ENCODE measurements at regions not wholly inside any gene's neighbourhood (a gene's known extent, or its start where the extent isn't known, plus 50 kb on each side); places are given as distances from the start of the nearest gene placed in this dataset.
A peak's percentile ranks its signal among the peaks of the same experiment; 100 is the strongest.
"Not testable (repeated sequence)": the region's sequence is repeated elsewhere in the genome, so short reads cannot be mapped to it uniquely, and the experiment has no call there.

DNA sequence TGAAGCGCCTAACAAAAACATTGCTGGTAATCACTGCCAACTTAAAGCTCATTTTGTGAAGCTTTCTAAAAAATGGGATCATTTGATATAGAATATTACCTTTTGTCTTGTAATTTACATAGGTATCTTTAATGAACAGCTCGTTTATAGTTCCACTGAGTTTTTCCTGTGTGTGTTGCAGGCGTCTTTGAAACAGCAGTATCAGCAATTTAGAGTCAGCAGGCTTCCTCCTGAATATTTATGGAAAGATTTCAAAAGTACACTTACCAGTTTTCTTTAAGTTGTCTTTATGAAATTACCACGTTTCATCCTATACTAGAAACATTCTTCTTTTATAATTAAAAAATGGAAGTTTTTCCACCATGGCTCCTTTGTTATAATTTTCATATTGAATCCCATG lies 140.3 kb upstream of the GRIN3A start:
- no peak for DNase-seq (ENCODE audit: low read depth, low spot score)

GRCh38 chr9:101877439-101877838 lies 139.0 kb upstream of the GRIN3A start:
- no peak for DNase-seq (ENCODE audit: low read depth, low spot score)

DNA sequence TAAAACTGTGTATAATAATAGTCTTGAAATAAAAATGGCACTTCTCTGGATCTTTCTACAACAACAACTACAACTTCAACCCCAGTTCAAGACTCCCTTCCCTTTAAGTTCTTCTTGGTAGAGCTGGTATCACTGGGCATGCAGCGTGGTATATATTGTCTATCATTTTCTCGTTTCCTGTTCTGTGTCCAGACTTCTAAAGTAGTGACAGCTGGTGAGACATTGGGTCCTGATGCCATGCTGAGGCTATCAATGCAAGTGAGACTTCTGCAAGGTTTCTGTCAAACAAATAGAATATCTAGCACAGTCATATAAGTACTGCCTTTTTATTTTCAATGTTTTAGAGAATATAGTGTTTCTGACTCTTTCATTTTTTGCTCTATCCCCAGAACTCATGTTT lies 123.0 kb upstream of the GRIN3A start:
- no peak for DNase-seq (ENCODE audit: low read depth, low spot score)

DNA sequence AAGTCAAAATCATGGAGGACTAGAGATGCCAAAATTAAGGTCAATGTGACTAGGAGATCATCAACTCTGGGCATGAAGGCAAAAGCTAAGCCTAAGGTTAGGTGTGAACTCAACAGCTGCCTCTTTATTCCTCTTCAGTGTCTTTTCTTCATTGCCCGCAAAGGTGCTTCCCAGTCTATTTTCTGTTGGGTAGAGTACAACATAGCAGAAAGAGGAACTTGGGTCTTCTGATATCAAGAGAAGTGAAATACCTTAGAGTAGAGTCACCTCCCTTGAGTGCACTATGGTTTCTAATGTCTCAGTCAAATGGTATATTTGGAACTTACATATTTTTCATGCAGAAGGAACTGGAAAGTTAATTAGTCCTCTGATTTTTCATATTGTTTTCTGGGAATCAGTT lies 122.5 kb upstream of the GRIN3A start:
- no peak for DNase-seq (ENCODE audit: low read depth, low spot score)

DNA sequence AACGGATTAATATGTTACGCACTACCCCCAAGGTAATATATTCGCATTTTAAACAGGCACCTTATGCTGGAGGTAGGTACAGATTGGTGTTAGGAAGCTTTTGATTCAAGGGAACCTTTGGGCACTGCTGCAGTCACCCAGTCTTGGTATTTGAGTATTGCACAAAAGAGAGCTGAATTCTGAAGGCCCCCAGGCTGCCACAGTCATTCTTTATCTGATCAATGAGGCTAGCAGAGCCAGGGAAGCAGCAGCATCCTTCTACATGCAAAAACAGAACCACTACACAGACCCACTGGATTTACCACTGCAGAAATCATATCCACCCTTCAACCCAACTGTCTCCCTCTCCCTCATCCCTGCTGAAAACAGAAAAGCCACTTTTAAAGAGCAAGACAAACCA lies 121.2 kb upstream of the GRIN3A start:
- no peak for DNase-seq (ENCODE audit: low read depth, low spot score)

GRCh38 chr9:101858026-101858425 lies 119.6 kb upstream of the GRIN3A start:
- no peak for DNase-seq (ENCODE audit: low read depth, low spot score)

DNA sequence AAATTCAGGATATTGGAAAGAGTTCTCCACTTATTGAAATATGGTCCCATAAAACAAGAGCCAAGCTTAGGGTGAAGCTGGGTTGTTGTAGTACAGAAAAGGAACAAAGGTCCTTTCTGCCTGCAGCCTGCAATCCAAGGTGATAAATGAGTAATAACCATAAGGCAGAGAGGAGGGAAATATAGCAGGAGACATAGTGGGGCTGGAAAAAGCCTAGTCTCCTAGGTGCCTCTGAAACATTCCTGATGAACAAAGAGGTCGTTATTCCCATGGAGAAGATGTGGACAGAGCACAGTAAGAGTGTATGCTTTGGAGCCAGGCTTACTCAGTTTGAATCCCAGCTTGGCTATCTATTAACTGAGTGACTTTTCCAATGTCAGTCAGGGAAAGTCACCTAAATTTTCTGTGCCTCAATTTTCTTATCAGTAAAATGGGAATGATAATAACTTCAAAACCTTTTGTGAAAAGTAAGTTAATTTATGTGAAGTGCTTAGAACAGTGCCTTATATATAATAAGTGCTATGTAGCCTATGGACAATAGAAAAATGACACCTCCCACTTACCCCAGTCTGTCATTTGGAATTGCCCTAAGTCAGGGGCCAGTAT lies 110.8 kb upstream of the GRIN3A start:
- no peak for DNase-seq (ENCODE audit: low read depth, low spot score)

DNA sequence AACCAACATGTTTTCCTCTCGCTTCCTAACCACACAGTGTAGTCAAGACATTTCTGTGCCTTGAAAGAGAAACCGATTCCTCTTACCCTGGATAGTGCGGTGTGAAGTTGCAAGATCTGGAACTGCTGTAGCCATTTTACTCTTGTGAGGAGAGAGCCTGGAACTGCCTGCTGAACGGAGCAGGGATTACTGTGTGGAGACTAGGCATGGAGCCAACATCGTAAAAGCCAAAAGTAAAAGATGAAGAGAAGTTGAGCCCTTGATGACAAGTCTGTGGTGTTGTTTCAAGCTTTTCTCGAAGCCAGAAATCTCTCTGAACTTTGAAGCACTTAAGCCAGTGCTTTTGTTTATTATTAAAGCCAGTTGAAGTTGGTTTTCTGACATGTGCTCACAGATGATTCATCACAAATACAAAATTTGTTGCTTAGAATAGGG lies 110.1 kb upstream of the GRIN3A start:
- DNase-seq (ENCODE audit: low read depth, low spot score) = no peak

DNA sequence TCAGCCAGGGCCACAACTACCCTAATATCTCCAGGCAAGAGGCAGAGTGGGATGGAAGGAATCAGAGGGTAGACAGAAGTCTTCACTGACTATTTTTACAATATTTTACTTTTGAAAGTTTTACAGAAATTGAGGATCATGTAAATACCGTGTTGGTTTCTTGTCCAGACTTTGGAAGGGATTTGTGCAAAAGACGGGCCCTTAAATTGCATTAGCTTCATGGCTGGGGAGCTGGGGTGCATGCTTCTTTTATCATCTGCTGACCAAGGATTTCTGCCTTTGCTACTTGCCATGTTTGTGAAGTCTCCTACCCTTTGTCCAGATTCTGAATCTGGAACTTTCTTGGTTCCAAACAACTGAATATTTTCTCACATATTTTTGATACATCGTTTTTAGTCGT lies 107.7 kb upstream of the GRIN3A start:
- DNase-seq (ENCODE audit: low read depth, low spot score) = no peak

DNA sequence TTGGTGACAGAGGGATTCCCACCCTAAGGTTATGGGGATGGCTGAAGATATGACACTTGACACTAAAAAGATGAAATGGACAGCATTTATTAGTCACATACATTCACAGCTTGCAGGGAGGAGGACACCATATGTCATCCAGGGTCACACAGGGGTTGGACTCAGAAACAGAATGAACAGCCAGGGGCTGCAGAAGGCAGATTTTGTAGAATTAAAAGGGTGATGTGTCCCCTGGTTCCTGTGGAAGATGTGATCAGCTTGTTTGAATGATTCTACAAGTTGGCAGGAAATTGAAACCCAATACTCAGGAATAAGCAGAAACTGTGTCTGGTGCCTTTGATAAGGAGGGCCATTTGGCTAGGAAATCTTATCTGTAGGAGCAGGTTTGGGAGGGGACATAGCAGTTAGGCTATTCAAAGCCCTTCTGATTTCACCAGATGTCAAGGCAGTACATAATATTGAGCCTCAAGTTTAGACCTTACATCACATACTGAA lies 102.3 kb upstream of the GRIN3A start:
- no peak for DNase-seq (ENCODE audit: low read depth, low spot score)

DNA sequence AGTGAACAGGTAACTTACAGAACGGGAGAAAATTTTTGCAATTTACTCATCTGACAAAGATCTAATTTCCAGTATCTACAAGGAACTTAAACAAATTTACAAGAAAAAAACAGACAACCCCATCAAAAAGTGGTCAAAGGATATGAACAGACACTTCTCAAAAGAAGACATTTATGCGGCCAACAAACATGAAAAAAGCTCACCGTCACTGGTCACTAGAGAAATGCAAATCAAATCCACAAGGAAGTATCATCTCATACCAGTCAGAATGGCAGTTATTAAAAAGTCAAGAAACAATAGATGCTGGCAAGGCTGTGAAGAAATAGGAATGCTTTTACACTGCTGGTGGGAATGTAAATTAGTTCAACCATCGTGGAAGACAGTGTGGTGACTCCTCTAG lies 100.5 kb upstream of the GRIN3A start:
- not testable (repeated sequence) for DNase-seq (ENCODE audit: low read depth, low spot score)

DNA sequence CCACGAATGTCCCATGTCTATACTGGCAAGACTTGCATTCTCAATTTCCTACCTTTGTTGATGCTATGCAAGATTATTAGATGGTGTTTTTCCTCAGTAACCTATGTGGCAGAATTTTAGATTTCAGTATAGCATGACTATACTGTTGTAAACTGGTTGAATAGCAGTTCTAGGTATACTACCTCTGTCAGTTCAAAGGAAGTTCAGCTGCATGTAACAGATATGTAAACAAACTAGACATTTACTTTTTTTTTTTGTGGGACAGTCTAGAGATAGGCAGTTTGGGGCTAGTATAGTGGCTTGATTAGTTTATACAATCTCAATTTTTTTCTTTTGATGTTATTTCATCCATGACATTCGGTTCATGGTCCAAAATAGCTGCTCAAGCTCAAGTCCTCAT lies 97.6 kb upstream of the GRIN3A start:
- DNase-seq (ENCODE audit: low read depth, low spot score) = no peak

- DNase-seq (ENCODE audit: low read depth, low spot score) = no peak
Observed at GRCh38 chr9:101832486-101832885, 94.0 kb upstream of the GRIN3A start.

DNA sequence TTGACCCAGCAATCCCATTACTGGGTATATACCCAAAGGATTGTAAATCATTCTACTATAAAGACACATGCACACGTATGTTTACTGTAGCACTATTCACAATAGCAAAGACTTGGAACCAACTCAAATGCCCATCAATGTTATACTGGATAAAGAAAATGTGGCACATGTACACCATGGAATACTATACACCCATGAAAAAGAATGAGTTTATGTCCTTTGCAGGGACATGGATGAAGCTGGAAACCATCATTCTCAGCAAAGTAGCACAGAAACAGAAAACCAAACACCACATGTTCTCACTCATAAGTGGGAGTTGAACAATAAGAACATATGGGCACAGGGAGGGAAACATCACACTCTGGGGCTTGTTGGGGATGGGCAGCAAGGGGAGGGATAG lies 83.0 kb upstream of the GRIN3A start:
- DNase-seq (ENCODE audit: low read depth, low spot score) = not testable (repeated sequence)

GRCh38 chr9:101820983-101821382 lies 82.5 kb upstream of the GRIN3A start:
- not testable (repeated sequence) for DNase-seq (ENCODE audit: low read depth, low spot score)

DNA sequence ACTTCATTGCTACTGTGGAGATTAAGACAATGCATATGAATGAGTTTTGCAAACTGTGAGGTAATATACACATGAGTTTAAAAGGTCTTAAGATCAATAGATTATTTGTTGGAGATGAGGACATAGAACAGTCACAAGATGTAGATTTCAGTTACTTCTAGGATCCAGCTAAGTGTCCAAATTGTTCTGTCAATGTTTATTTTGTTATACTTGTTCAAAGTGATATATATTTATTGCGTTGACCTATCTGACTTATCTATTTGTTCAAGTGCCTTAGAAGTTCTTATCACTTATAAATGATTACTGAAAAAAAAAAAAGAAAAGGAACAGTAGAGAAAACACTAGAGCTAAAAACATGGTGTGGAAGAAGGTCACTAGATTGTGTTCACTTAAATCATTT lies 75.6 kb upstream of the GRIN3A start:
- no peak for DNase-seq (ENCODE audit: low read depth, low spot score)

DNA sequence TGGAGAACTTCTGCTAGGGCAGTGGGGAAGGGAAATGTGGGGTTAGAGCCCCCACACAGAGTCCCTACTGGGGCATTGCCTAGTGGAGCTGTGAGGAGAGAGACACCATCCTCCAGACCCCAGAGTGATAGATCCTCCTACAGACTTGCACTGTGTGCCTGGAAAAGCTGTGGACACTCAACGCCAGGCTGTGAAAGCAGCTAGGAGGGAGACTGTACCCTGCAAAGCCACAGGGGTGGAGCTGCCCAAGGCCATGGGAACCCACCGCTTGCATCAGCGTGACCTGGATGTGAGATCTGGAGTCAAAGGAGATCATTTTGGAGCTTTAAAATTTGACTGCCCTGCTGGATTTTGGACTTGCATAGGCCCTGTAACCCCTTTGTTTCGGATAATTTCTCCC lies 69.4 kb upstream of the GRIN3A start:
- DNase-seq (ENCODE audit: low read depth, low spot score) = not testable (repeated sequence)

- no peak for DNase-seq (ENCODE audit: low read depth, low spot score)
Observed at GRCh38 chr9:101796044-101796443, 57.6 kb upstream of the GRIN3A start.

GRCh38 chr9:101795147-101795546 lies 56.7 kb upstream of the GRIN3A start:
- no peak for DNase-seq (ENCODE audit: low read depth, low spot score)

GRCh38 chr9:101792475-101792874 lies 54.0 kb upstream of the GRIN3A start:
- DNase-seq (ENCODE audit: low read depth, low spot score) = no peak

- peak; percentile 2 for DNase-seq (ENCODE audit: low read depth, low spot score)
Observed at GRCh38 chr9:101791938-101792337, 53.5 kb upstream of the GRIN3A start.

DNA sequence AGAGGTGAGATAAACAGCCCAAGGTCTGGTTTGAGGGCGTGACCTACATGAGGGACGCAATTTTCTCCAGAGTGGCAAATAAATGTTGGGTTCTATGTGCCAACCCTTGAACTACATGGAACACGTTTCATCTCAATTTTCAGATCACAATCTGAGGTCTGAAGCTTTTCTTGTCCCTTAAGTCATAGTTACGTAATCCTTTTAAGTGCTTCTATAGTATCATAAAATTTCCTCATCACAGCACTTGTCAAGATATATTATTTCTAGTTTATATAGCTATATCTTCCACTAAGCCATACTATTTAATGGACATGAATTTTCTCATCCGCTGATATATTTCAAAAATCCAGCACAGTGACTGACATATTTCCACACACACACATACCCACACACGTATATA lies 53.1 kb upstream of the GRIN3A start:
- DNase-seq (ENCODE audit: low read depth, low spot score) = no peak

All from smooth muscle cell of the brain vasculature (primary cell).